ENCODE measurements at regions not wholly inside any gene's neighbourhood (a gene's known extent, or its start where the extent isn't known, plus 50 kb on each side); places are given as distances from the start of the nearest gene placed in this dataset.

DNA sequence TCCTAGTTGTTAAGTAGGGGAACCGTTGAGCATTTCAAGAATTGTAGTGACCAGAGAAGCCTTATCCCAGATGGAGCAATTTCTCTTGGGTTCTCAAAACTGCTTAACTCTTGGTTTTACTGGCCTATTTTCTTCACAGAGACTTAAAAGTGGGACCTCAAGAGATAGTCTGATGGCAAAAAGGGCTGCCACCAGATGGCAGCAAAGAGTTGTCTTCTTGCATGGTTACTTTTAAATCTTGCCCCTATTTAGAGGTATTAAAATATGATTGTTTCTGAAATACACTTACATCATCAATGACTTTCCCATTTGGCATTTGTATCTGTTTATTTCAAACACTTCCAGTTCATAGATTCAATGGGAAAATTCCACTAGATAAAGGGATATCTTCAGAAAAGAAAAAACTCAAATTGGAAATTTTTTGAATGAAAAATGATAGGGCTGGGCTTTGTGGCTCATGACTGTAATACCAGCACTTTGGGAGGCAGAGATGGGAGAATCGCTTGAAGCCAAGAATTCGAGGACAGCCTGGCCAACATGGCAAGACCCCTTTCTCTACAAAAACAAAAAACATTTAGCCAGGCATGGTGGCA lies 69.9 kb upstream of the CNTN1 start:
- TF ChIP-seq POLR2A (IDR thresholded peaks at IDR 0.05), result no peak
- TF ChIP-seq, protein P1, sequence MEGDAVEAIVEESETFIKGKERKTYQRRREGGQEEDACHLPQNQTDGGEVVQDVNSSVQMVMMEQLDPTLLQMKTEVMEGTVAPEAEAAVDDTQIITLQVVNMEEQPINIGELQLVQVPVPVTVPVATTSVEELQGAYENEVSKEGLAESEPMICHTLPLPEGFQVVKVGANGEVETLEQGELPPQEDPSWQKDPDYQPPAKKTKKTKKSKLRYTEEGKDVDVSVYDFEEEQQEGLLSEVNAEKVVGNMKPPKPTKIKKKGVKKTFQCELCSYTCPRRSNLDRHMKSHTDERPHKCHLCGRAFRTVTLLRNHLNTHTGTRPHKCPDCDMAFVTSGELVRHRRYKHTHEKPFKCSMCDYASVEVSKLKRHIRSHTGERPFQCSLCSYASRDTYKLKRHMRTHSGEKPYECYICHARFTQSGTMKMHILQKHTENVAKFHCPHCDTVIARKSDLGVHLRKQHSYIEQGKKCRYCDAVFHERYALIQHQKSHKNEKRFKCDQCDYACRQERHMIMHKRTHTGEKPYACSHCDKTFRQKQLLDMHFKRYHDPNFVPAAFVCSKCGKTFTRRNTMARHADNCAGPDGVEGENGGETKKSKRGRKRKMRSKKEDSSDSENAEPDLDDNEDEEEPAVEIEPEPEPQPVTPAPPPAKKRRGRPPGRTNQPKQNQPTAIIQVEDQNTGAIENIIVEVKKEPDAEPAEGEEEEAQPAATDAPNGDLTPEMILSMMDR (IDR thresholded peaks at IDR 0.05), result peak in 2 of 3 experiments; percentile 68 to 84
- no peak for TF ChIP-seq POLR2AphosphoS5 (IDR thresholded peaks at IDR 0.05; ENCODE audit: insufficient read depth in 1 of 2, low read depth in 1 of 2)
